ENCODE measurements at regions not wholly inside any gene's neighbourhood (a gene's known extent, or its start where the extent isn't known, plus 50 kb on each side); places are given as distances from the start of the nearest gene placed in this dataset.

DNA sequence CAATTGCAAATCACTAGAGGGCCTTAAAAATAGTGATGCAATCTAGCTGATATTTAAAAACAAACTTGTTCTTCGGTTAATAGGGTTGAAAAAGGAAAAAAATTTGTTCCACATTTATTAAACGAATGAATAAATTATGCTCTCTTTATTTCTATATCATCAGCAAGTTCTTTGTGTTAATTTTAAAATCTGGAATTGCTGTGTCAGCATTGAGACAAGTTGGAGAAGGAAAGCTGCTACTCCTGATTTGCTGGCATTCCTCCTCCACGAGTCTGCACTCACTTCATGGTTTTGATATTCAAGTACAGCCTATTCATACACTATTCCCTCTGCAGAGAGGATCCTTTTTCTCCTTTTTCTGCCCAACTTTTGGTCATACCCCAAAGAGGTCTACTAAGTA lies 117.6 kb downstream of the MRPL39 start:
- no peak for TF ChIP-seq POLR2A (IDR thresholded peaks at IDR 0.05)
- TF ChIP-seq, protein P1, sequence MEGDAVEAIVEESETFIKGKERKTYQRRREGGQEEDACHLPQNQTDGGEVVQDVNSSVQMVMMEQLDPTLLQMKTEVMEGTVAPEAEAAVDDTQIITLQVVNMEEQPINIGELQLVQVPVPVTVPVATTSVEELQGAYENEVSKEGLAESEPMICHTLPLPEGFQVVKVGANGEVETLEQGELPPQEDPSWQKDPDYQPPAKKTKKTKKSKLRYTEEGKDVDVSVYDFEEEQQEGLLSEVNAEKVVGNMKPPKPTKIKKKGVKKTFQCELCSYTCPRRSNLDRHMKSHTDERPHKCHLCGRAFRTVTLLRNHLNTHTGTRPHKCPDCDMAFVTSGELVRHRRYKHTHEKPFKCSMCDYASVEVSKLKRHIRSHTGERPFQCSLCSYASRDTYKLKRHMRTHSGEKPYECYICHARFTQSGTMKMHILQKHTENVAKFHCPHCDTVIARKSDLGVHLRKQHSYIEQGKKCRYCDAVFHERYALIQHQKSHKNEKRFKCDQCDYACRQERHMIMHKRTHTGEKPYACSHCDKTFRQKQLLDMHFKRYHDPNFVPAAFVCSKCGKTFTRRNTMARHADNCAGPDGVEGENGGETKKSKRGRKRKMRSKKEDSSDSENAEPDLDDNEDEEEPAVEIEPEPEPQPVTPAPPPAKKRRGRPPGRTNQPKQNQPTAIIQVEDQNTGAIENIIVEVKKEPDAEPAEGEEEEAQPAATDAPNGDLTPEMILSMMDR (IDR thresholded peaks at IDR 0.05) = no peak
